HL-60 (cell line): ENCODE measurements at regions not wholly inside any gene's neighbourhood (a gene's known extent, or its start where the extent isn't known, plus 50 kb on each side); places are given as distances from the start of the nearest gene placed in this dataset.

Experiments
- GABPA ChIP-seq: IDR thresholded peaks from 2 replicates; pipeline ENCODE4 v1.6.1; 2012; ENCODE audit warnings: low read depth
- POLR2AphosphoS5 ChIP-seq: IDR thresholded peaks from 2 replicates; pipeline ENCODE4 v1.6.1; 2012; ENCODE audit warnings: low read depth
- SPI1 ChIP-seq: IDR thresholded peaks from 2 replicates; pipeline ENCODE4 v1.6.1; 2012; ENCODE audit warnings: low read depth, mild to moderate bottlenecking, borderline replicate concordance
- TF ChIP-seq, protein P1 (sequence below): IDR thresholded peaks from one replicate; pipeline ENCODE4 v1.5.1; 2011; ENCODE audit warnings: low read length, control low read depth, inconsistent platforms; ENCODE audit not compliant: insufficient read depth
- TF ChIP-seq, protein P2 (sequence below): IDR thresholded peaks from 2 replicates; pipeline ENCODE4 v1.6.1; 2012; ENCODE audit warnings: low read depth; ENCODE audit not compliant: insufficient replicate concordance

DNA sequence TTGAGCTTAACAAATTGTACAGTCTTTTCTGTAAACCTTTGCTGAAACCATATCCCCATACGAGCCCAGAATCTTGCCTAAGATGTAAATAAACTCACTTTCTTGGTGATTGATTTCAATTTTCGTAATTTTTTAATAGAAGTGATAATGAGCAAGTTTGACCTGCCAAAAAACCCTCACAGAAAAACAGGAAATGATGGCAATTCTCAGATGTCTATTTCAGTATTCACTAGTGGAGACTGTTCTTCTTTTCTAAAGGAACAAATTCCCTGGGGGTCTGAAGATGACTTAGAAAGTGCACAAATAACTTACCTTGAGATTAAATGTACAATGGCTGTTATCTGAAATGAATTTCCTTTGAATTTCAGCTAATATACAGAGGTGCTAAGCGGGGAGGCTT lies 116.5 kb upstream of the CMC1 start:
- TF ChIP-seq, protein P1, sequence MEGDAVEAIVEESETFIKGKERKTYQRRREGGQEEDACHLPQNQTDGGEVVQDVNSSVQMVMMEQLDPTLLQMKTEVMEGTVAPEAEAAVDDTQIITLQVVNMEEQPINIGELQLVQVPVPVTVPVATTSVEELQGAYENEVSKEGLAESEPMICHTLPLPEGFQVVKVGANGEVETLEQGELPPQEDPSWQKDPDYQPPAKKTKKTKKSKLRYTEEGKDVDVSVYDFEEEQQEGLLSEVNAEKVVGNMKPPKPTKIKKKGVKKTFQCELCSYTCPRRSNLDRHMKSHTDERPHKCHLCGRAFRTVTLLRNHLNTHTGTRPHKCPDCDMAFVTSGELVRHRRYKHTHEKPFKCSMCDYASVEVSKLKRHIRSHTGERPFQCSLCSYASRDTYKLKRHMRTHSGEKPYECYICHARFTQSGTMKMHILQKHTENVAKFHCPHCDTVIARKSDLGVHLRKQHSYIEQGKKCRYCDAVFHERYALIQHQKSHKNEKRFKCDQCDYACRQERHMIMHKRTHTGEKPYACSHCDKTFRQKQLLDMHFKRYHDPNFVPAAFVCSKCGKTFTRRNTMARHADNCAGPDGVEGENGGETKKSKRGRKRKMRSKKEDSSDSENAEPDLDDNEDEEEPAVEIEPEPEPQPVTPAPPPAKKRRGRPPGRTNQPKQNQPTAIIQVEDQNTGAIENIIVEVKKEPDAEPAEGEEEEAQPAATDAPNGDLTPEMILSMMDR = no peak
- no peak for TF ChIP-seq POLR2AphosphoS5
- no peak for TF ChIP-seq SPI1
- TF ChIP-seq, protein P2, sequence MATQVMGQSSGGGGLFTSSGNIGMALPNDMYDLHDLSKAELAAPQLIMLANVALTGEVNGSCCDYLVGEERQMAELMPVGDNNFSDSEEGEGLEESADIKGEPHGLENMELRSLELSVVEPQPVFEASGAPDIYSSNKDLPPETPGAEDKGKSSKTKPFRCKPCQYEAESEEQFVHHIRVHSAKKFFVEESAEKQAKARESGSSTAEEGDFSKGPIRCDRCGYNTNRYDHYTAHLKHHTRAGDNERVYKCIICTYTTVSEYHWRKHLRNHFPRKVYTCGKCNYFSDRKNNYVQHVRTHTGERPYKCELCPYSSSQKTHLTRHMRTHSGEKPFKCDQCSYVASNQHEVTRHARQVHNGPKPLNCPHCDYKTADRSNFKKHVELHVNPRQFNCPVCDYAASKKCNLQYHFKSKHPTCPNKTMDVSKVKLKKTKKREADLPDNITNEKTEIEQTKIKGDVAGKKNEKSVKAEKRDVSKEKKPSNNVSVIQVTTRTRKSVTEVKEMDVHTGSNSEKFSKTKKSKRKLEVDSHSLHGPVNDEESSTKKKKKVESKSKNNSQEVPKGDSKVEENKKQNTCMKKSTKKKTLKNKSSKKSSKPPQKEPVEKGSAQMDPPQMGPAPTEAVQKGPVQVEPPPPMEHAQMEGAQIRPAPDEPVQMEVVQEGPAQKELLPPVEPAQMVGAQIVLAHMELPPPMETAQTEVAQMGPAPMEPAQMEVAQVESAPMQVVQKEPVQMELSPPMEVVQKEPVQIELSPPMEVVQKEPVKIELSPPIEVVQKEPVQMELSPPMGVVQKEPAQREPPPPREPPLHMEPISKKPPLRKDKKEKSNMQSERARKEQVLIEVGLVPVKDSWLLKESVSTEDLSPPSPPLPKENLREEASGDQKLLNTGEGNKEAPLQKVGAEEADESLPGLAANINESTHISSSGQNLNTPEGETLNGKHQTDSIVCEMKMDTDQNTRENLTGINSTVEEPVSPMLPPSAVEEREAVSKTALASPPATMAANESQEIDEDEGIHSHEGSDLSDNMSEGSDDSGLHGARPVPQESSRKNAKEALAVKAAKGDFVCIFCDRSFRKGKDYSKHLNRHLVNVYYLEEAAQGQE = no peak
- no peak for TF ChIP-seq GABPA
